ENCODE measurements at regions not wholly inside any gene's neighbourhood (a gene's known extent, or its start where the extent isn't known, plus 50 kb on each side); places are given as distances from the start of the nearest gene placed in this dataset.
"Not testable (repeated sequence)": the region's sequence is repeated elsewhere in the genome, so short reads cannot be mapped to it uniquely, and the experiment has no call there.

- DNase-seq (ENCODE audit: low spot score): no peak
Observed at GRCh38 chr13:69101841-69102240, 1005.8 kb upstream of the ATXN8OS start.

- no peak for DNase-seq (ENCODE audit: low spot score)
Observed at GRCh38 chr13:69094485-69094884, 1013.1 kb upstream of the ATXN8OS start.

- no peak for DNase-seq (ENCODE audit: low spot score)
Observed at GRCh38 chr13:69092615-69093322, 1014.9 kb upstream of the ATXN8OS start.

GRCh38 chr13:69077267-69077666 lies 1030.4 kb upstream of the ATXN8OS start:
- no peak for DNase-seq (ENCODE audit: low spot score)

- DNase-seq (ENCODE audit: low spot score): no peak
Observed at GRCh38 chr13:69069554-69070133, 1038.0 kb upstream of the ATXN8OS start.

- no peak for DNase-seq (ENCODE audit: low spot score)
Observed at GRCh38 chr13:69050696-69051095, 1056.9 kb upstream of the ATXN8OS start.

GRCh38 chr13:69044629-69045028 lies 1063.0 kb upstream of the ATXN8OS start:
- DNase-seq (ENCODE audit: low spot score): no peak

- no peak for DNase-seq (ENCODE audit: low spot score)
Observed at GRCh38 chr13:69040898-69041297, 1066.7 kb upstream of the ATXN8OS start.

GRCh38 chr13:69035771-69036170 lies 1071.9 kb upstream of the ATXN8OS start:
- DNase-seq (ENCODE audit: low spot score): no peak

- no peak for DNase-seq (ENCODE audit: low spot score)
Observed at GRCh38 chr13:69028936-69029335, 1078.7 kb upstream of the ATXN8OS start.

GRCh38 chr13:69020120-69020519 lies 1087.5 kb upstream of the ATXN8OS start:
- no peak for DNase-seq (ENCODE audit: low spot score)

- not testable (repeated sequence) for DNase-seq (ENCODE audit: low spot score)
Observed at GRCh38 chr13:69018173-69018572, 1089.5 kb upstream of the ATXN8OS start.

- DNase-seq (ENCODE audit: low spot score): no peak
Observed at GRCh38 chr13:69010789-69011188, 1096.8 kb upstream of the ATXN8OS start.

GRCh38 chr13:69008499-69008898 lies 1099.1 kb upstream of the ATXN8OS start:
- DNase-seq (ENCODE audit: low spot score): no peak

GRCh38 chr13:68998056-68998455 lies 1109.6 kb upstream of the ATXN8OS start:
- DNase-seq (ENCODE audit: low spot score): no peak

- DNase-seq (ENCODE audit: low spot score): no peak
Observed at GRCh38 chr13:68996668-68997025, 1111.0 kb upstream of the ATXN8OS start.

GRCh38 chr13:68995972-68996667 lies 1111.5 kb upstream of the ATXN8OS start:
- no peak for DNase-seq (ENCODE audit: low spot score)

- DNase-seq (ENCODE audit: low spot score): no peak
Observed at GRCh38 chr13:68993154-68993553, 1114.5 kb upstream of the ATXN8OS start.

- DNase-seq (ENCODE audit: low spot score): no peak
Observed at GRCh38 chr13:68988176-68988575, 1119.5 kb upstream of the ATXN8OS start.

- no peak for DNase-seq (ENCODE audit: low spot score)
Observed at GRCh38 chr13:68987585-68987984, 1120.0 kb upstream of the ATXN8OS start.

GRCh38 chr13:68984688-68985319 lies 1122.8 kb upstream of the ATXN8OS start:
- no peak for DNase-seq (ENCODE audit: low spot score)

GRCh38 chr13:68982961-68983619 lies 1124.5 kb upstream of the ATXN8OS start:
- DNase-seq (ENCODE audit: low spot score): no peak

All from HT-29 (cell line).